ENCODE measurements at regions not wholly inside any gene's neighbourhood (a gene's known extent, or its start where the extent isn't known, plus 50 kb on each side); places are given as distances from the start of the nearest gene placed in this dataset.

- TF ChIP-seq, protein P1, sequence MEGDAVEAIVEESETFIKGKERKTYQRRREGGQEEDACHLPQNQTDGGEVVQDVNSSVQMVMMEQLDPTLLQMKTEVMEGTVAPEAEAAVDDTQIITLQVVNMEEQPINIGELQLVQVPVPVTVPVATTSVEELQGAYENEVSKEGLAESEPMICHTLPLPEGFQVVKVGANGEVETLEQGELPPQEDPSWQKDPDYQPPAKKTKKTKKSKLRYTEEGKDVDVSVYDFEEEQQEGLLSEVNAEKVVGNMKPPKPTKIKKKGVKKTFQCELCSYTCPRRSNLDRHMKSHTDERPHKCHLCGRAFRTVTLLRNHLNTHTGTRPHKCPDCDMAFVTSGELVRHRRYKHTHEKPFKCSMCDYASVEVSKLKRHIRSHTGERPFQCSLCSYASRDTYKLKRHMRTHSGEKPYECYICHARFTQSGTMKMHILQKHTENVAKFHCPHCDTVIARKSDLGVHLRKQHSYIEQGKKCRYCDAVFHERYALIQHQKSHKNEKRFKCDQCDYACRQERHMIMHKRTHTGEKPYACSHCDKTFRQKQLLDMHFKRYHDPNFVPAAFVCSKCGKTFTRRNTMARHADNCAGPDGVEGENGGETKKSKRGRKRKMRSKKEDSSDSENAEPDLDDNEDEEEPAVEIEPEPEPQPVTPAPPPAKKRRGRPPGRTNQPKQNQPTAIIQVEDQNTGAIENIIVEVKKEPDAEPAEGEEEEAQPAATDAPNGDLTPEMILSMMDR (IDR thresholded peaks at IDR 0.05; ENCODE audit: low read depth, low read length) = no peak
- no peak for DNase-seq (ENCODE audit: extremely low read depth, low read depth)
Observed at GRCh38 chr6:44653761-44654218, 266.3 kb downstream of the CDC5L start.

- DNase-seq (ENCODE audit: extremely low read depth, low read depth) = peak; percentile 23
- TF ChIP-seq, protein P1 (IDR thresholded peaks at IDR 0.05; ENCODE audit: low read depth, low read length) = peak; percentile 99
Observed at GRCh38 chr6:44655412-44656342, 268.2 kb downstream of the CDC5L start.

DNA sequence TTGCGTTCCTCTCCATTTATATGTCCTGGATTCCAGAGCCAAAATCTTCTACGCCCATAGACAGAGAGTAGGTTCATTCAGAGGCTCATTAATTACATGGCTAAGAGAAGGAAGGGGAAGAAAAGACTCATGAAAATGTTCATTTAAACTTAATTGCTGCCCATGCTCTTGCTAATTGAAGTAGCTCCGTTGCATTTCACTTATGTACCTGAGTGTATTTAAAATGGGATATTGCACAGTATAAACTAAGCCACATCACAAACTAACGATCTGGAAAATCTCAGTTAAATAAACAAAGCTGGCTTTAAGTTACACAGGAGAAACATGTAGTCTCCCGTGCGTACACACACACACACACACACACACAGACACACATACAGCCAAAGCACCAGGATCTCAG is 269.2 kb downstream of the CDC5L start:
- TF ChIP-seq, protein P1 (IDR thresholded peaks at IDR 0.05; ENCODE audit: low read depth, low read length) = no peak
- no peak for DNase-seq (ENCODE audit: extremely low read depth, low read depth)

- no peak for DNase-seq (ENCODE audit: extremely low read depth, low read depth)
Observed at GRCh38 chr6:44657206-44657819, 269.8 kb downstream of the CDC5L start.

DNA sequence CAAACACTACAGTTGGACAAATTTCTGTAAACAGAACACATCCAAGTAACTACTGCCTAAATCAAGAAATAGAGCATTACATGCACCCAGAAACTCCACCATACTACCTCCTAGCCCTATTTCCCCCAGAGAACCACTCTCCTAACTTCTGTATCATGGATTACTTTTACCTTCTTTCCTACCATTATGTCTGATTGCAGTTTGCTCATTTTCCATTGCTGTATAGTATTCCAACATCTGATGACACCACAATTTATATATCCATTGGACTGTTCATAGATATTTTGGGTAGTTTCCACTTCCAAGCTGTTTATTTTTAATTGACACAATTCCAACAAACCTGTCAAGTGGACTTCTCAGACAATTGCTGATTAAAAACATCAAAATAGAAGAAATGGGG is 271.1 kb downstream of the CDC5L start:
- TF ChIP-seq, protein P1 (IDR thresholded peaks at IDR 0.05; ENCODE audit: low read depth, low read length) = no peak
- DNase-seq (ENCODE audit: extremely low read depth, low read depth) = no peak

More at GRCh38 chr6:44657206-44657819, 269.8 kb downstream of the CDC5L start:
- TF ChIP-seq, protein P1 (IDR thresholded peaks at IDR 0.05; ENCODE audit: low read depth, low read length) = no peak

DNA sequence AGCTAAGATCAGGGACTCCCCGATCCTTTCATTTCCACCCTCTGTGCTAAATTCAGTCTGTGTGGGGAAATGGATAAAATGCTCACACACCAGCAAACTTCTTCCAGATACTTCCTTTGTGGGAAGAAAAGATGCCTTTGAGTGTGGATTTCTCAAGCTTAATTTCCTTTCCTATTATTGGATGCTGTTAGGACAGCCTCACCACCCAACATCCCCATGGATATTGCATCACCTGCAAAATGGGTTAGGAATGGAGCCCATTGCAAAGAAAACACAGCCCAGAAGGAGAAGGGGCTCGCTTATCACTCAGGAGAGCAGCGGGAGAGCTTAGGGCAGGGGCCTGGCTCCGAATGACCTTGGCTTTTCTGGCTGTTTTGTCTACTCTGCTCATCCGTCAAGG is 272.2 kb downstream of the CDC5L start:
- TF ChIP-seq, protein P1 (IDR thresholded peaks at IDR 0.05; ENCODE audit: low read depth, low read length) = no peak
- DNase-seq (ENCODE audit: extremely low read depth, low read depth) = no peak
